ENCODE measurements at regions not wholly inside any gene's neighbourhood (a gene's known extent, or its start where the extent isn't known, plus 50 kb on each side); places are given as distances from the start of the nearest gene placed in this dataset.

- H3K4me3 ChIP-seq (ENCODE audit: low read length) = no peak overlapping the region
- TF ChIP-seq CTCF (conservative IDR thresholded peaks at IDR 0.05; ENCODE audit: low read length) = peak; percentile 51
- DNase-seq (ENCODE audit: low read depth) = peak; percentile 15
Observed at GRCh38 chr5:57338068-57338867, 144.3 kb downstream of the ACTBL2 start.

GRCh38 chr5:57335092-57335660 lies 147.4 kb downstream of the ACTBL2 start:
- H3K4me3 ChIP-seq (ENCODE audit: low read length) = no peak overlapping the region
- DNase-seq (ENCODE audit: low read depth) = peak; percentile 32

GRCh38 chr5:57334475-57334874 lies 148.1 kb downstream of the ACTBL2 start:
- DNase-seq (ENCODE audit: low read depth) = no peak

More at GRCh38 chr5:57335092-57335660, 147.4 kb downstream of the ACTBL2 start:
- TF ChIP-seq CTCF (conservative IDR thresholded peaks at IDR 0.05; ENCODE audit: low read length) = no peak

GRCh38 chr5:57332361-57332760 lies 150.2 kb downstream of the ACTBL2 start:
- no peak for TF ChIP-seq CTCF (conservative IDR thresholded peaks at IDR 0.05; ENCODE audit: low read length)
- peak; percentile 52 for DNase-seq (ENCODE audit: low read depth)
- no peak overlapping the region for H3K4me3 ChIP-seq (ENCODE audit: low read length)

More at GRCh38 chr5:57334475-57334874, 148.1 kb downstream of the ACTBL2 start:
- TF ChIP-seq CTCF (conservative IDR thresholded peaks at IDR 0.05; ENCODE audit: low read length) = no peak
- H3K4me3 ChIP-seq (ENCODE audit: low read length) = no peak overlapping the region

- H3K4me3 ChIP-seq (ENCODE audit: low read length) = no peak overlapping the region
- no peak for TF ChIP-seq CTCF (conservative IDR thresholded peaks at IDR 0.05; ENCODE audit: low read length)
- DNase-seq (ENCODE audit: low read depth) = no peak
Observed at GRCh38 chr5:57327561-57328367, 153.9 kb downstream of the GPBP1 start.

GRCh38 chr5:57325678-57326397 lies 152.0 kb downstream of the GPBP1 start:
- H3K4me3 ChIP-seq (ENCODE audit: low read length) = no peak overlapping the region
- TF ChIP-seq CTCF (conservative IDR thresholded peaks at IDR 0.05; ENCODE audit: low read length) = no peak
- peak; percentile 34 for DNase-seq (ENCODE audit: low read depth)
